Choroid plexus epithelial cell (primary cell): ENCODE measurements at regions not wholly inside any gene's neighbourhood (a gene's known extent, or its start where the extent isn't known, plus 50 kb on each side); places are given as distances from the start of the nearest gene placed in this dataset.

Source experiments
- DNase-seq: peaks from one replicate; pipeline ENCODE4 v3.0.0-alpha.2; 2010; ENCODE audit warnings: low read depth
- H3K4me3 ChIP-seq: 2 replicates; pipeline ENCODE4 v1.5.1; 2011; ENCODE audit warnings: low read depth, mild to moderate bottlenecking, control low read depth, low read length, moderate library complexity
- CTCF ChIP-seq: conservative IDR thresholded peaks from 2 replicates; pipeline ENCODE4 v1.5.1; 2011; ENCODE audit warnings: low read depth, mild to moderate bottlenecking, control low read depth, inconsistent platforms, low read length, moderate library complexity

- no peak for DNase-seq
- H3K4me3 ChIP-seq, result no peak overlapping the region
- TF ChIP-seq CTCF, result no peak
These were observed 170.2 kb upstream of the SMAD3 start for GRCh38 chr15:66894986-66895780.

- H3K4me3 ChIP-seq, result no peak overlapping the region
- DNase-seq, result no peak
- TF ChIP-seq CTCF, result no peak
These were observed 169.5 kb upstream of the SMAD3 start for GRCh38 chr15:66895794-66896453.

- no peak overlapping the region for H3K4me3 ChIP-seq
- DNase-seq, result no peak
- no peak for TF ChIP-seq CTCF
These were observed 168.8 kb upstream of the SMAD3 start for GRCh38 chr15:66896611-66897010.

GRCh38 chr15:66897416-66897815, 168.0 kb upstream of the SMAD3 start:
- TF ChIP-seq CTCF, result no peak
- DNase-seq, result no peak
- no peak overlapping the region for H3K4me3 ChIP-seq

- no peak for TF ChIP-seq CTCF
- DNase-seq, result no peak
- H3K4me3 ChIP-seq, result no peak overlapping the region
These were observed 167.4 kb upstream of the SMAD3 start for GRCh38 chr15:66897971-66898370.

- no peak overlapping the region for H3K4me3 ChIP-seq
- no peak for TF ChIP-seq CTCF
- DNase-seq, result no peak
These were observed 166.6 kb upstream of the SMAD3 start for GRCh38 chr15:66898656-66899386.
